Right lobe of liver (tissue), 4 donors: ENCODE measurements at regions not wholly inside any gene's neighbourhood (a gene's known extent, or its start where the extent isn't known, plus 50 kb on each side); places are given as distances from the start of the nearest gene placed in this dataset.

Source experiments
- CTCF ChIP-seq, 4 donors: fragments of 200-600 bp in 3 of 4; fragments of 450-650 bp in 1 of 4; IDR thresholded peaks; one replicate each; pipeline versions ENCODE4 v1.5.1 to v1.8.0; 2016 to 2022; ENCODE audit warnings: antibody characterized with exemption in 4 of 4, mild to moderate bottlenecking in 2 of 4
- POLR2A ChIP-seq: fragments of 450-650 bp; IDR thresholded peaks from one replicate; pipeline ENCODE4 v1.6.1; 2017; ENCODE audit warnings: antibody characterized with exemption, mild to moderate bottlenecking
- donor health status: DM: no; HTN: no; CAD: no.
- donor health status: DM: no; HTN: no; CAD: no.
- donor health status: DM: no; HTN: yes; CAD: no.

GRCh38 chr3:110016235-110016815 lies 679.0 kb upstream of the DPPA4 start:
- TF ChIP-seq POLR2A (no peak), CTCF (IDR thresholded peaks at IDR 0.05) (no peak)
